Peyer's patch (tissue), 4 donors: ENCODE measurements at regions not wholly inside any gene's neighbourhood (a gene's known extent, or its start where the extent isn't known, plus 50 kb on each side); places are given as distances from the start of the nearest gene placed in this dataset.

Experiments used
- POLR2A ChIP-seq, 2 donors: fragments of 450-650 bp; IDR thresholded peaks; one replicate each; pipeline ENCODE4 v1.5.1; 2017; ENCODE audit warnings: antibody characterized with exemption in 2 of 2, mild to moderate bottlenecking in 2 of 2, moderate library complexity in 2 of 2
- TF ChIP-seq, protein P1 (sequence below), 6 experiments: fragments of 450-650 bp in 4 of 6; fragments of 200-600 bp in 2 of 6; sonication (generic) in 1 of 6; IDR thresholded peaks; one replicate each; pipeline ENCODE4 v1.5.1; 2017 to 2019; ENCODE audit warnings: antibody characterized with exemption in 6 of 6, mild to moderate bottlenecking in 3 of 6, moderate library complexity in 1 of 6

DNA sequence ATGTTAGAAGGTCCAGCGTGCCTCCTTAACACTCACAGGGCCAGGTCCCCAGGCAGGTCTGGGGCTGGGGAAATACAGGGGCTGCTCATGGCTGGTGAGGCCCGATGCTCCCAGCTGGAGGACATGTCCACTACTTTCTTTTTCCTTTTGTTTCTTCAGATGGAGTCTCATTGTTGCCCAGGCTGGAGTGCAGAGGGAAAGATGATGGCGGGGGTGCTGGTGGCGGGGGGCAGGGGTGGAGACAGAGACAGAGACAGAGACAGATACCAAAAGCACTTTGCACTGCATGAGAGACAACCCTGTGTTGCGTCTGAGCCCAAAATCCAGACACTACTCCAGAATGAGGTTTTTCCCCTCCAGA is 211.0 kb downstream of the SH3BP4 start:
- TF ChIP-seq, protein P1, sequence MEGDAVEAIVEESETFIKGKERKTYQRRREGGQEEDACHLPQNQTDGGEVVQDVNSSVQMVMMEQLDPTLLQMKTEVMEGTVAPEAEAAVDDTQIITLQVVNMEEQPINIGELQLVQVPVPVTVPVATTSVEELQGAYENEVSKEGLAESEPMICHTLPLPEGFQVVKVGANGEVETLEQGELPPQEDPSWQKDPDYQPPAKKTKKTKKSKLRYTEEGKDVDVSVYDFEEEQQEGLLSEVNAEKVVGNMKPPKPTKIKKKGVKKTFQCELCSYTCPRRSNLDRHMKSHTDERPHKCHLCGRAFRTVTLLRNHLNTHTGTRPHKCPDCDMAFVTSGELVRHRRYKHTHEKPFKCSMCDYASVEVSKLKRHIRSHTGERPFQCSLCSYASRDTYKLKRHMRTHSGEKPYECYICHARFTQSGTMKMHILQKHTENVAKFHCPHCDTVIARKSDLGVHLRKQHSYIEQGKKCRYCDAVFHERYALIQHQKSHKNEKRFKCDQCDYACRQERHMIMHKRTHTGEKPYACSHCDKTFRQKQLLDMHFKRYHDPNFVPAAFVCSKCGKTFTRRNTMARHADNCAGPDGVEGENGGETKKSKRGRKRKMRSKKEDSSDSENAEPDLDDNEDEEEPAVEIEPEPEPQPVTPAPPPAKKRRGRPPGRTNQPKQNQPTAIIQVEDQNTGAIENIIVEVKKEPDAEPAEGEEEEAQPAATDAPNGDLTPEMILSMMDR (IDR thresholded peaks at IDR 0.05): no peak
- TF ChIP-seq POLR2A (IDR thresholded peaks at IDR 0.05): no peak
